HG03354 (cell line): ENCODE measurements at regions not wholly inside any gene's neighbourhood (a gene's known extent, or its start where the extent isn't known, plus 50 kb on each side); places are given as distances from the start of the nearest gene placed in this dataset.
"Not testable (repeated sequence)": the region's sequence is repeated elsewhere in the genome, so short reads cannot be mapped to it uniquely, and the experiment has no call there.

Experiments
- ATAC-seq: cut with Tn5 transposase; IDR thresholded peaks from one replicate; pipeline ENCODE4 v1.9.1; 2021; ENCODE audit warnings: mild to moderate bottlenecking; ENCODE audit not compliant: unreplicated experiment, poor library complexity, severe bottlenecking

DNA sequence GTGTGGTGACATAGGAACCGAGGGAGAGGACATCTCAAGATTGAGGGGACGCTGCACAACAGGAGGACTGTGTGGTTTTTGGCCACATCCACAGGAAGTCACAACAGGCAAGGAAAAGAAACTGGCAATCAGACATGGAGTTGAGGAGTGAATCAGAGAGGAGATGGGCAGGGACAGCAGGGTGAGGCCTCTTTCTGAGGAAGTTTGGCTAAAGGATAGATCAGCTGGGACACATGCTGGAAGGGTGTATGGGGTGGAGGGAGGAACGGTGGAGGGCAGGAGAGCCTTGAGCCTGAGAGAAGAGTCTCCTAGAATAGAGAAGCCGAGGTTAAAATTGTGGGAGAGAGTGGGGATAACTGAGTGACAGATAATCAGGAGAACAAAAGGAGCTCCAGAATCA lies 75.1 kb upstream of the CIDEA start:
- not testable (repeated sequence) for ATAC-seq

DNA sequence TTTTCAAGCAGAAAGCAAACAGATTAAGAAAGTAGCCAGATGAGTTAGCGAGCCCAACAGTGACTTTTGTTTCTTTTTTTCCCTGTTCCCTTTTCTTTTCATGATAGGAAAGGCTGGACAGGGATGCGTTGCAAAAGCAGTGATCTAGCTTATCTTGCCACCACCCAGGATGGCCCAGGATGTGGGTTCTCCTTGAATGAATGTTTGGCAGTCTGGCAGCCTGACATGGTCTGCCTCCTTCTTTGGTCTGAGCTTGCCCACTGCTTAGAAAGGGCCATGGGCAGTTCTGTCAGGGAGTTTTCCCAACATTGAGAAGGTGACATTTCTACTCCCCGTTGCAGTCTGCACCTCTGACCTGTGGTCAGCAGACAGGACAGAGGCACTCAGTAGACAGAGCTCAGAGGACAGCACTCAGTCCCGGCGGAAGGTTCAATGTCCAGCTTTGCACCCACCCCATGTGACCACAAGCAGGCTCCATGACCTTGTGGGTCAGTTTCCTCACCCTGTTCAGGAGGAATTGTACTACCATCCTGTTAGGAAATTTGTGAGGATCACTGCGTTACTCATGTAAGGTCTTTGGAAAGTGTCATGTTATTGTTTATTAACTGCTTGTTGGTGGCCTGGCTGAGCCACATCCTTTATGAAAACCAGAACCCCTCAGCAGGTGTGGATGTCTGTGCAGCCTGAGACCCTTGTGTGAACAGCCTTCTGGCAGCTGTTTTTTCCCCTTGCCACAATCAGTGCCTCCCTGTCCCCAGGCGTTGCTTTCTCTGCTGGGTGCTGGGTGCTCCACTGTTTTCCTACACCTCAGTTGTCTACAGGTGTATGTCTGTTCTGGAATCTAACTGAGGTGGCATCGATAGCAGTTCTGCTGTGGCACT lies 74.2 kb upstream of the CIDEA start:
- peak; percentile 86 for ATAC-seq

DNA sequence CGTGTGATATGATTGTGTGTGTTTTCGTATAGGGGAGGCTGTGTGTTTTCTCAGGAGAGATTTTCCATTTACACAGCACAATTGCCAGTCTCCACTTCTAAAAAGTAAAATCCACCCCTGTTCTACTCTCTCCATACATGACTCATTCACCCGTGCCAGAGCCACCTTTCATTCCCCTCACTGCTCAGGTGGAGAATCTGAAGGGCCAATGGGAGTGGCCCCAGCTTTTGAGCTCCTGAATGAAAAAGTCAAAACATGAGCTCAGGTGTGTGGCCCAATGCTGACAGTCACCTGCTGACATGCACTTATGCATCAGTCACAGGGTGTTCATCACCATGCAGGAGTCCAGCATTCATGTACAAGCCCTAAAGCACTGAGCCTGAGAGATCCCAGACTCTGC lies 55.4 kb upstream of the CIDEA start:
- ATAC-seq: not testable (repeated sequence)

DNA sequence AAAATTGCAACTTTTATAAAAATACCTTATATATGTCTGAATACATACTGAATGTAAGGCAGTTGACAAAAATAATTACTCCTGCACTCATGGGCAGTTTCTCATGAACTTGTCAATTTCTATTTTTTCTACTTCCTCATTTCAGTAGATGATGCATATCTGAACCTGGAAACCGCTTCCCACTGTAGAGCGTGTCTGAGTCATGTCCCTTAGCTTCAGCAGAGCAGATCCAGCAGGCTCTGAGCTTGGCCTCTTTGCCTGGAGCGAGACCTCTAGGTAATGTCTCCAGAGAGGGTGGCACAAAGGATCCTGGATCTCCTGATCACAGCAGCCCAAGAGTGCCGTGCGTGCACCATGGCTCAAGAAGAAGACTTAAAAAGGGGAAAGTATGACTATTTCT lies 54.0 kb upstream of the CIDEA start:
- ATAC-seq: peak; percentile 99
